GM18909 (cell line): ENCODE measurements at regions not wholly inside any gene's neighbourhood (a gene's known extent, or its start where the extent isn't known, plus 50 kb on each side); places are given as distances from the start of the nearest gene placed in this dataset.
"Not testable (repeated sequence)": the region's sequence is repeated elsewhere in the genome, so short reads cannot be mapped to it uniquely, and the experiment has no call there.

Experiments used
- ATAC-seq: cut with Tn5 transposase; IDR thresholded peaks from one replicate; pipeline ENCODE4 v1.9.1; 2021; ENCODE audit warnings: mild to moderate bottlenecking; ENCODE audit not compliant: unreplicated experiment, poor library complexity

DNA sequence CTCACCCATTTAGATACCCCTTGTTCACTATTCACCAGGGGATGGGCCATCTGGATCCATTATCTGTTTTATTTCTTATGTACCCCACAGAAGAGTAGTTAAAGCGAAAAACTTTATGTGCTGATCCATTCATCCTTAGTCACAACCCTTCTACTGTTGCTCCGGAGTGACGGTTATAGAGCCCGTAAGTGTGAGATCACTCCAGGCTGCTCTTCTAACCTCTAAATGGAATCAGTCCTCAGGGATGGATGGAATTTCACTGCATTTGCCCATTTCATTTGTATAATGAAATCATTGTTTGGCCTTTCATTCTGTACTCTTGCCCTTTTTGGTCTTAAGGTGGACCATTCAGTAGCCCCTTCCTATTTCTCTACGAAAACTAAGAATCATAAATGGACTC is 409.3 kb upstream of the RUNX1 start:
- ATAC-seq: no peak

DNA sequence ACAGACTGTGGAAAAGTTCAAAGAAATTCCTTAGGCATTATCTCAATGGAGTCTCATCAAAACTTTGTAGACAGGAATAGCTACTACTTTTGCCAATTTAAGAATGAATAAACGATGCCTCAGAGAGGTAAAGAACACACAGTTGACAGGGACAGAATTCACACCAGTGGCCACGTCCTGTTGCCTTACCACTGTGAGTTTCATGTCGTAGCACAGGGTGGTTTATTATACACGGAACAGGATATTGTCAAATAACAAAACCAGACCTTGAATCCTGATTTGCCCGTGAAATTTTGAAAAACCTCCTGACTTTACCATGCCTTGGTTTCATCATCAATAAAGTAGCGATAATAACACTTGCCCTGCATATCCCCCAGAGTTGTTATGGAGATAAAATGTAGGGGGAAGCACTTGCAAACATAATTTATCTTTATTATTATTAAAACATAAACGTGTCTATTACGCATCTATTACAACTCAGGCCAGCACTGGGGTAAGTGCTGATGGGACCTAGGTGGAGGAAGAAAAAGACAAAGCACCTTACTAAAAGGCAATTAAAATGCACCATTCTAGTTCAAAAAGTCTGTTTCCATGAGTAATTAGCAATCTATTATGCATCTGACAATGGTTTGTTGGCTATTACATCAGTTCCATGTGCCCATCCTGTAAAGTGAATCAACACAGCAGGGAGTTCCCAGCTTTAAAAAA is 408.1 kb upstream of the RUNX1 start:
- no peak for ATAC-seq

DNA sequence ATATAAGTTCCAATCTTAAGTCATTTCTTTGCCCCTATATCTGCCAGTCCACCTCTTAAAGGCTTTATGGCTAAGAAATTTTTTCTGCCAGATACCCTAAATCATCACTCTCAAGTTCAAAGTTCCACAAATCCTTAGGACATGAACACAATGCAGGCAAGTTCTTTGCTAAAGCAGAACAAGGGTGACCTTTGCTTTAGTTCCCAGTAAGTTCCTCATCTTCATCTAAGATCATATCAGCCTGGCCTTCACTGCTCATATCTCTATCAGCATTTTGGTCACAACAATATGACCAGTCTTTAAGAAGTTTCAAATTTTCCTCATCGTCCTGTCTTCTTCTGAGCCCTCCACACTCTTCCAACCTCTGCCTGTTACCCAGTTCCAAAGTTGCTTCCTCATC is 402.2 kb upstream of the RUNX1 start:
- ATAC-seq: no peak

DNA sequence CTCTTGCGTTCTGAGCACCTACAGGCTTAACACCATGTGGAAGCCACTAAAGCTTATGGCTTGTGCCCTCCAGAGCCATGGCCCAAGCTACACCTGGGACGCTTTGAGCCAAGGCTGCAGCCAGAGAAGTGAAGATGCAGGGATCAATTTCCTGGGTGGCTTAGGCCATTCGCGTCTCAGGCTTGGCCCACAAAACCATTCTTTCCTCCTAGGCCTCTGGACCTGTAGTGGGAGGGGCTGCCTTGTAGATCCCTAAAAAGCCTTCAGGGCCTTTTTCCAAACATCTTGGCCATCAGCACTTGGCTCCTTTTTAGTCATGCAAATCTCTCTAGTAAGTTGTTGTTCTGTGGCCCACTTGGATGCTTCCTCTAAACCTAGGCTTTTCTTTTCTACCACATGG is 401.7 kb upstream of the RUNX1 start:
- ATAC-seq: no peak

DNA sequence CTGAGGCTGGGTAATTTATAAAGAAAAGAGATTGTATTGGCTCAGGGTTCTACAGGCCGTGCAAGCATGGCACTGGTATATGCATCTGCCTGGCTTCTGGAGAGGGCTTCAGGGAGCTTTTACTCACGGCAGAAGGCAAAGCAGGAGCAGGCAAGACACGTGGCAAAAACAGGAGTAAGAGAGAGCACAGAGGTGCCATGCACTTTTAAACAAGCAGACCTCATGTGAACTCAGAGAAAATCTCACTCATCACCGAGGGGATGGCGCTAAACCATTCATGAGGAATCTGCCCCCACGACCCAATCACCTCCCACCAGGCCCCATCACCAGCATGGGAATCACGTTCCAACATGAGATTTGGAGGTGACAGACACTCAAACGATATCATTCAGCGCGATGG is 400.7 kb upstream of the RUNX1 start:
- no peak for ATAC-seq

DNA sequence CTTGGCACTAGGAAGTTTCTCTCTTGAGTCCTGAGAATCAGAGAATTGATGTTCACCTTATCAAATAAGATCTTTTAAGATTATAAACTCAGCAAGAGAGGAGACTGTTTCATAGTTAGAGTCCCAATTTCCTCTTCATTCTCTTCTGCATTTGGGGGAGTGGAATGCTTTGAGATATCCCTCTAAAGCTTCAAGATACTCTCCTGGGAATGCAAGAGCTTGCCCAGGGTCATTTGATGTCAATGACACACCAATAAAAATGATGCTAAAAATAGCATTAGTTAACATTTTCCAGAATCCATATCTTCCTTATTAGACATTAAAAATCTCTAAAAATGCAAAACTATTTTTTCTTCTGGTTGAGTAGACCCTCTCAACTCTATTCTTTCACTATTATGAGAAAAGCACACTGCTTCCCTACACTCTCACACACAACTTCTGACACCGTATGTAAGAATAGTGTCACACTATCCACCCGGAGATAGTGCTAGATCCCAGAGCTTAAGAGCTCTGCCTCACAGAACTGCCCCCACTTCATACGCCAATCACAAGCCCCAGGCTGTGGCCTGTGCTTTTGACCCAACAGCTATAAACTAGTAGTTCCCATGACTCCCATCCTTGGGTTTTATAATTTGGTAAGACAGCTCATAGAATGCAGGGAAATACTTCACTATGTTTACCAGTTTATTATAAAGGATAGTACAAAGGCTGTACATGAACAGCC is 399.9 kb upstream of the RUNX1 start:
- ATAC-seq: no peak

DNA sequence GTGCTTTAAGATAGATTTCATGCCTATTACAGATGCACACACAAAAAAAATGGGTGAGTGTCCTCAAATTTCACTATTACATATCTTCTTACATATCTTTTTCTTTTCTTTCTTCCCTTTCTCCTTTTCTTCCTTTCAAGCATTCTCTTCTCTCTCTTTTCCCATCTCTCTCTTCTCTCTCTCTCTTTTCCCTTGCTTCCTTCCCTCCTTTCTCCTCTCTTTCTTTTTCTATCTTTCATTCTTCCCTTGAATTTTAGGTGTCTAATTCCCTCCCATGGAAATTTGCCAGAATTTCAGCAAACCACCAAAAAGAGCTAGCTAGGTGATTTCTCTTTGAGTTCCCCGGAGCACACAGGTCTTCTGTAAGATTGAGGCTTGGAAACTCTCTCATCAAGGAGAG is 395.3 kb upstream of the RUNX1 start:
- no peak for ATAC-seq

DNA sequence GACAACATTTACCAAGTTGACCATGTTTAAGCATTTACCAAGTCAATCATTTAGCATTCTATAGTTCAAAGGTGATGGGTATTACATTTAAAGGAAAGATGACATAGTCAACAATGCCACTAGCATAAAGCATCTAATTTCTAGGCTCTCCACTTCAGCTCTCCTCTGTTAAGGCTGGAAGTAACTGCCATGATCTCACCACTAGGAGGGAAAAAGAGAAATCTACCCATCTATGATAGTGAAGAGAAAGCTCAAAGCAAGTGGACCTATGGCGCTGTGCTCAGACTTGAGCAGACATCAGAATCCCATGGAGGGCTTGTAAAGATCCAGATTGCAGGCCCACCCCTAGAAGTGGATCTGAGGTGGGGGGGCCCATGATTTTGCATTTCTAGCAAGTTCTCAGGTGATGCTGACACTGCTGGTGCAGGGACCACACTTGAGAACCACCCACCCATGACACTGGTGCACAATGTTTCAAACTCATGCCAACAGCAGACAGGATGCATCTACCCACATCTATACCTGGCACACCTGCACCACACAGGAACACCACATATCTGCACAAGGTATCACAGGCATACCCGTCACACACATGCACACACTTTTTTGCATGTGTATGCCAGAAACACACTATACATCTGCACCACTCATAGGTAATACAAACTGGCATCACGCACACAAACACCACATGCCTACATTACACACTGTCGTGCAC is 392.9 kb upstream of the RUNX1 start:
- ATAC-seq: no peak

DNA sequence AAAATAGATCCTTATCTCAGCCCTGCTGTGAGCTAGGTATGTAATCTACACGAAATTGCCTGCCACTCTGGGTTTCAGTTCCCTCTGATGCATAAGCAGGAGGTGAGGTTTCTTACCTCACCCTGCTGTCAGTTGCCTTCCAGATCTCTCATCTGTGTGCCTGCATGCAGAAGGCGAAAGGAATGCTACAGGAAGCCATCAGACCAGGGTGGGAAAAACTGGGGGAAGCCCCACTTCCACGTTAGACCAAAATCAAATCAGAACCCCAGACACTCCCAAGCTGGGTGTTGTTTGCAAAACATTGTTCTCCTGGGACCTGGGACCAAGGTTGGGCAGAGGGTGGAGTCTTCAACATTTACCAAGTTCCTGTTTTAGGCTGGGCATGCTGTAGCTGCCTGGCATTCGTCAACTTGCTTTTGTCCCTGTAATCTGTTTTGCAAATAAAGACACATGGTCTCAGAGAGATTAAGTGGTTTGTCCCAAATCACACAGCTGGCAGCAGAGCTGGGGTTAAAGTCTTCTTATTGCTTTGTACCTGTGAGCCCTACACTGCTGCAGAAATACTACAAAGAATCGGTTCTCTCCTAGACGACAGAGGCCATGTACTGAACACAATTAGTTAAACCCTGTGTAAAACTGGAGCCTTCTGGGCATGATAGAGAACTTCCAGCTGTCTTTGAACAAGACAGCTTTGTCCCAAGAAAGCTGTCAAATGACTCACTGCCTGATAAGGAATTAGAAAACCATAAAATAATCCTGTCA is 389.7 kb upstream of the RUNX1 start:
- ATAC-seq: peak; percentile 44

DNA sequence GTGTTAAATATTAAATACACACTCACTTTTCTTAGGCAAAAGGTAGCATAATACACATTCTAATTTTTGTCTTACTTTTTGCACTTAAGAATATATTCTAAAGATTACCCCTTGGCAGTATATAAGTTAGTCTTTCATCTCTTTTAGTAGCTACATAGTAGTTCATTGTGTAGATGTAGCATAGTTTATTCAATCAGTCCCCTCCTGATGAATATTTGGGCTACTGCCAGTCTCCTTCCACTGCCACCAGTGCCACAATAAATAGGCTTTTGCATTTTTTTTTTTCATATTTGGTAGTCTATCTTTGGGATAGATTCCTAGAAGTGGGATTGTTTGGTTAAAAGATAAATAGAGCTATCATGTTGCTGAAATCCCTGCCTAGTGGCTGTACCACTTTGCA is 388.8 kb upstream of the RUNX1 start:
- no peak for ATAC-seq

DNA sequence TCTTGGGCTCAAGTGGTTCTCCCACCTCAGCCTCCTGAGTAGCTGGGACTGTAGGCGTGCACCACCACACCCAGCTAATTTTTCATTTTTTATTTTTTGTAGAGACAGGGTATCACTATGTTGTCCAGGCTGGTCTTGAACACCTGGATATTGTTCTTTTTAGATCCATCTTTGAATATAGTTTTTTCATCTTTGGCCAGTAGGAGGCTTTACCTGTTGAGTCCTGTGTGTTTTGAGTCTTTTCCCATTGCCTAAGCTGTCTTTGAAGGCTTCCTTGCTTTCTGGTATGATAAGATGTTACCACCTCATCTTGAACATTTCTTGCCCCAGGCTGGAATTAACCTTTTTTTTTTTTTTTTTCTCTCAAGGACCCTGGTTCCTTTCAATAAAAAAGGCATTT is 387.8 kb upstream of the RUNX1 start:
- no peak for ATAC-seq

DNA sequence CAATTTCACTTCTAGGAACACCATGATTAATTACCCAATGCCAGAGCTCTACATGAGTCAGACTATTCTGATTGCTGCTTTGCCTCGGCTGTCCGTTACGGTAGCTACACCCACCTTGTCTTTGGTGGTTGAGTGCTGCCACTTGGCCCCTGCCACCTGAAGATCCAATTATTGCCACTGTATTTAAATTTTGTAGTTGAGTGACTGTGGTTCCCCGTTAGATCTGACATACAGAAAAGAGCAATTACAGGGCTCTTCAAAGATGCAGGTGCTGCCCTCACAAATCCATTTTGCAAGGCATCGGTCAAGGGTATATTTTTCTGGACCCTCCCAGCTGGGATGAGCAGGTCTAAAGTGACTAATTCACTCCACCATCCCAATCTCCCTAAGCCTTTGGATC is 383.5 kb upstream of the RUNX1 start:
- not testable (repeated sequence) for ATAC-seq

DNA sequence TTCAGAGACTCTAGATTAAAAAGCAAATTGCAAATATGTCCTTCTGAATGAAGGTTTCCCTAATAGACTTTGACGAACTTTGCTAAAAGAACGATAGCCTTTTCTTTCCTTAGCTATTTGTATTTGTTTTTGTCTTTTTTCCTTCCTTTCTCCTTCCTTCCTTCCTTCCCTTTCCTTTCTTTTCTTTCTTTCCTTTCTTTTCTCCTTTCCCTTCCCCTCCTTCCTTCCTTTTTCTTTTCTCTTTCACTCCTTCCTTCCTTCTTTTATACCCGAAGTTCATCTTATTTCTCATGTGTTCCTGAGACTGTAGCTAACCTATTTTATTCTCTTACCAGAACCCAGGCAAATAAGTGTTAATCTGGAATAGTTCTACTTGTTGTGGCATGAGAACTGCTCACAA is 381.2 kb upstream of the RUNX1 start:
- no peak for ATAC-seq

DNA sequence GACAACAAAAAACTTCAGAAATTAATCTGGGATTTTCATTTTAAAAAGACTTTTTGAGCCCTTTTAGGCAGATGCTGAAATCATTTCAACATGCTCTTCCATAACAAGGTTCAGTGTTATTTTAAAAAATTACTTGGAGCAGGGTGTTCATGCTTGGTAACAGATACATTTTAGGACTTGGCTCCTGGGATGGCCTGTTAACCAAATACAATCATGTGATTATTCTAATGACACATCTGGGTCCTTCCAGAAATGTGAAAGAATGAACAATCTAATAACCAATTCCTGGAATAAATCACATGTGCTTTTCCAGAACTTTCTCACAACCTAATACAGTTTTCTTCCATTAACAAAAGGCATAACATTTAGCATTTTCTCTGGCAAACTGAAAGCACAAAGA is 379.8 kb upstream of the RUNX1 start:
- ATAC-seq: no peak

DNA sequence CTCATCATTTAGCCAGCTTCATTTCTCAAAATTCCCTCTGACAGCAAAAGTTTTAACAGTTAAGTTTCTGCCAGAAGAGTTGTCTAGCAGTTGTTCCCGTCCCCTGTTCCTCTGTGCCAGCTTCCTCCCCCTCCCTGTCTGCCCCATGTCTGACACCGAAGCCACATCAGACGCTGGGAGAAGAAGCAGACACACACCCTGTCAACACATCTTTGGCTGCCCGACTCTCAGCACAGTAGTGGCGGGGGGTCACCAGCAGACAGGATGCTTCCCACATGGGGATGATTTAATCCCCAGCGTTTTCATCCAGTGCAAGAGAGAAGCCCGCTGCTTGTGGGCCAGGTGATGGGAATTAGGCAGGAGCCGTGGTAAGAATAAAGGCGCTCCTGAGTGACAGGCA is 379.4 kb upstream of the RUNX1 start:
- ATAC-seq: no peak

DNA sequence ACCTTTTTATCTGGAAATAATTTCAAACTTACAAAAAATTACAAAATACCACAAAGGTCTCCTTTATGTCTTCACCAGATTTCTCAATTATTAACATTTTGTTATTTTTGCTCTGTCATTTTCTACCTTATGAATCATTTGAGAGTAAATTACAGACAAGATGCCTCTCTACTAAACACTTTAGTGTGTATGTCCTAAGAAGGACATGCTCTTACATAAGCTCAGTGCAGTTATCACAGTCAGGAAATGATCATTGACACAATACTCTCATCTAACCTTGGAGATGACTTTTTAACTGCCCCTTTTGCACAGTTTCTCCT is 378.9 kb upstream of the RUNX1 start:
- no peak for ATAC-seq

DNA sequence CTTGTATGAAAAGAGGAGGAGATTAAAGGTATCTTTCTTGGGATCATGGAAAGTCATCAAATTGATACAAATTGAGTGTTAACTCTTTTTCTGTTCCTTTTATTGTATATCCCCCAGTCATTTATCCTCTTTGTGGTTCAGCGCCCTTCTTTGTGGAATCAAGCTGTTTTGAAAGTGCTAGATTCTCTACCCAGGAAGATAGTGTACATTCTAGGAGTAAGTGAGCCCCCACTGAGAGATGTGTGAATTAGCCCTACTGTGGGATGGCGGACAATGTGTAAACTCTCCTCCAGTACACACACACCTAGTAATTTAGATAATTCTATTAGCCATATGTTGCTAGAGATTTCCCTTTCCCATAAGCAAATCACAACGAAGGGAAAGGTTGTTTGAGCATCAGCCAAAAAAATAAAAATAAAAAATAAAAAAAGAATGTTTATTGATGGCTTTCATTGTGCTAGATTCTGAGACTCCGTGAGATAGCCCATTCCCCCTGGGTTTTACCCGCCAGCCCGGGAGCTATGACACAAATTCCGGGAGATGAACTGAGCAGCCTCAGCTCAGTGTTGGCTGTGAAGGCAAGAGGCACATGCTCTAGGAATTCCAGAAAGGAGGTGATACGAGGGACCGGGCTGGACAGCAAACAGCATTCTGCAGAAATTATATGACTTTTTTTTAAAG is 378.4 kb upstream of the RUNX1 start:
- ATAC-seq: no peak

DNA sequence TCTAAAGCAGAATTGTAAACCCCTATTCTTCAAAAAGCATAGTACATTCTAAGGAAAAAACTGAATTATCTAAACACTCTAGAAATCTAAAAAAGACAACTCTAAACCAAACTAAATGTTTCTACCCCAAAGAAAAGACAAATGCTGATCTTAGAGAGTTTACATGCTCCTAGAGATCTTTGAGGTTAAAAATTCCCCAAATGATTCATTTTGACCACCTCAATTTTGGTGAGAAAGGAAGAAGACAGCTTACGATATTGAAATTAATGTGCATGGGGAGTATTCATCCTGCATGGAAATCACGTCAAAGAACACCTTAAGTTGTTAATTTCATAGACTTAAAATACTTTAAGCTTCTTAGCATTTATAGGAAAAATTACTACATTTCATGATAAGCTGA is 377.8 kb upstream of the RUNX1 start:
- no peak for ATAC-seq

DNA sequence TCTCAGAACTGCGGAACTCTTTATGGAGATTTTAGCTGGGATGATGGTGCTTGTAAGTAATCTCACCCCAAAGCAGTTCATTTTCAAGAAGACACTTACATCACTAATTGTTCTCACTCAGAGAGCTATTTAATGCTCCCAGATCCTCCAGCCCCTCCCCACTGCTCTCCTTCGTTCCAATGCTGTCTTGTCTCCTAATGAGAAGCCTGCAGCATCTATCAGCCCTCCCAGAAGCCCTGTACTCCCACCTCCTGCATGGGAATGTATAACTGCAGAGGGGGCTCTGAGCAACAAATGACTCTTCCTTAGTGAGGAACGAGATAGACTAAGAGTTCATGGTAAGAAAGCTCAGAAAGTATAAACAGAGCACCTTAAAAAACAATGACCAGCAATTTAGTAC is 377.4 kb upstream of the RUNX1 start:
- ATAC-seq: no peak

DNA sequence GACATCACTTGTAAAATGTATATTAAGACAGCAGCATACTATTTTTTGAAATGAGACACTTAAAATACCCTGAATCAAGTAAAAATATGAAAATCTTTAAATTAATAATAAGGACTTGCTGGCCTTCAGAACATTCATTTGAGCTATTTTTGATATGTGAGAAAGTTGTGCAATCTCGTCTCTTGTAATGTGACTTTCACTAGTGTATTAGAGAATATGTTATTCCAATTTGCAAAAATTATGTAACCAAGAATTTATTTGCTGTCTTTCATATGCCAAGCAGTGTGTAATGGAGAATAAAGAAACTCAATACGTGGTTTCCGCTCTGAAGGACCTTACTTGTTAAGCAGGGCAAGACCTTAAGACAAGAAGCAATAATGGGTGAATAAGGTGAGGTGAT is 375.0 kb upstream of the RUNX1 start:
- ATAC-seq: no peak

DNA sequence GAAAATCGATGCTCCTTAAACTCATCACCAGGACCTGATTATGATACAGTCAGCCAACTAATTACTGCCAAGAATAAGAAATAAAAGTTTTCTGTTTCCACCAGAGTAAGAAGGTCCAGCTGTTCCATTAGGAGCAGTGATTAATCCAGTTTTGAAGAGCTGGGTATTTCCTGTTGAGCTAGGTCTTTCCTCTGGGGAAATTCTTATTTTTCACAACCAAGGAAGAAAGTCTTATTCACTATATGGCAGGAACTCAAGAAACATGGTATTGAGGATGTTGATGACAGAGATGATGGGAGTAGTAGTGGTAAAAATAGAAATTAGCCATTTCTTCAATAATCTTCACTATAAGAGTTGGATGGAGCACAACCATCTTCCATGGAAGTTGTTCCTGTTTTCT is 374.6 kb upstream of the RUNX1 start:
- ATAC-seq: no peak
